A172 (cell line): ENCODE measurements at regions not wholly inside any gene's neighbourhood (a gene's known extent, or its start where the extent isn't known, plus 50 kb on each side); places are given as distances from the start of the nearest gene placed in this dataset.

Experiments used
- DNase-seq: peaks from one replicate; pipeline ENCODE4 v3.0.0-alpha.2; 2015; ENCODE audit warnings: low spot score

- DNase-seq: peak; percentile 53
Measured at GRCh38 chr3:124599779-124600693, 130.2 kb upstream of the UMPS start.

GRCh38 chr3:124600765-124601164 is 129.5 kb upstream of the UMPS start:
- DNase-seq: no peak

GRCh38 chr3:124601190-124601589 is 129.1 kb upstream of the UMPS start:
- DNase-seq: no peak

- no peak for DNase-seq
Measured at GRCh38 chr3:124602980-124603627, 127.1 kb upstream of the UMPS start.

- no peak for DNase-seq
Measured at GRCh38 chr3:124605781-124606579, 124.3 kb upstream of the UMPS start.

- peak; percentile 67 for DNase-seq
Measured at GRCh38 chr3:124607163-124607562, 123.1 kb upstream of the UMPS start.

- DNase-seq: no peak
Measured at GRCh38 chr3:124609402-124609801, 120.8 kb upstream of the UMPS start.

GRCh38 chr3:124610130-124610529 is 120.1 kb upstream of the UMPS start:
- DNase-seq: no peak

GRCh38 chr3:124611520-124611919 is 118.7 kb upstream of the UMPS start:
- DNase-seq: no peak

- DNase-seq: no peak
Measured at GRCh38 chr3:124615896-124616543, 114.2 kb upstream of the UMPS start.

GRCh38 chr3:124617177-124617576 is 113.1 kb upstream of the UMPS start:
- DNase-seq: no peak

- no peak for DNase-seq
Measured at GRCh38 chr3:124619887-124620599, 110.2 kb upstream of the UMPS start.

- DNase-seq: peak; percentile 75
Measured at GRCh38 chr3:124620600-124621063, 109.6 kb upstream of the UMPS start.

GRCh38 chr3:124621498-124621897 is 108.8 kb upstream of the UMPS start:
- DNase-seq: no peak

GRCh38 chr3:124625074-124625473 is 105.2 kb upstream of the UMPS start:
- DNase-seq: no peak

GRCh38 chr3:124627501-124627908 is 102.7 kb upstream of the UMPS start:
- DNase-seq: peak; percentile 8

- no peak for DNase-seq
Measured at GRCh38 chr3:124628863-124629262, 101.4 kb upstream of the UMPS start.

GRCh38 chr3:124629497-124629896 is 100.8 kb upstream of the UMPS start:
- DNase-seq: no peak

- DNase-seq: no peak
Measured at GRCh38 chr3:124630960-124631359, 99.3 kb upstream of the UMPS start.

GRCh38 chr3:124631727-124632126 is 98.5 kb upstream of the UMPS start:
- no peak for DNase-seq

- no peak for DNase-seq
Measured at GRCh38 chr3:124632566-124633140, 97.6 kb upstream of the UMPS start.
